ENCODE measurements at regions not wholly inside any gene's neighbourhood (a gene's known extent, or its start where the extent isn't known, plus 50 kb on each side); places are given as distances from the start of the nearest gene placed in this dataset.

GRCh38 chr15:39125226-39125625 lies 455.7 kb upstream of the THBS1 start:
- Mint-ChIP-seq H3K36me3 (no peaks in the 10 kb centered on the region), H3K4me1 (no peaks in the 10 kb centered on the region), H3K27me3 (ENCODE audit: low read depth in 3 of 3) (peaks cover 2 to 4% (median 3%) of the 10 kb centered on the region in 3 donors), H3K27ac (no peak overlapping the region), H3K9me3 (no peaks in the 10 kb centered on the region), H3K4me3 (no peak overlapping the region)
- Histone ChIP-seq H3K27me3 (ENCODE audit: control insufficient read depth in 2 of 2, insufficient read depth in 2 of 2, low read length in 2 of 2) (no peaks in the 10 kb centered on the region), H3K36me3 (replicated peaks in 1 of 2; ENCODE audit: control insufficient read depth in 1 of 2, insufficient read depth in 2 of 2, low read length in 2 of 2) (no peaks in the 10 kb centered on the region), H3K4me2 (replicated peaks; ENCODE audit: extremely low read depth, low read length, poor library complexity, severe bottlenecking) (no peak overlapping the region), H3K4me3 (replicated peaks in 1 of 3; ENCODE audit: low read depth in 2 of 3, low read length in 3 of 3) (no peak overlapping the region), H3K4me1 (ENCODE audit: control insufficient read depth in 1 of 2, insufficient read depth in 2 of 2, low read length in 2 of 2) (no peaks in the 10 kb centered on the region), H4K20me1 (ENCODE audit: insufficient read depth, low read length) (no peaks in the 10 kb centered on the region), H3K9me3 (replicated peaks in 1 of 2; ENCODE audit: control insufficient read depth in 1 of 2, insufficient read depth in 1 of 2, low read length in 2 of 2) (no peaks in the 10 kb centered on the region), H3K79me2 (ENCODE audit: insufficient read depth, low read length) (no peaks in the 10 kb centered on the region), H2AFZ (ENCODE audit: insufficient read depth, low read depth, low read length, poor library complexity, severe bottlenecking) (no peak overlapping the region), H3K9ac (ENCODE audit: insufficient read depth, low read length, poor library complexity, severe bottlenecking) (no peak overlapping the region), H3K27ac (ENCODE audit: low read depth in 1 of 2, low read length in 2 of 2) (no peak overlapping the region)
- TF ChIP-seq, protein P1, sequence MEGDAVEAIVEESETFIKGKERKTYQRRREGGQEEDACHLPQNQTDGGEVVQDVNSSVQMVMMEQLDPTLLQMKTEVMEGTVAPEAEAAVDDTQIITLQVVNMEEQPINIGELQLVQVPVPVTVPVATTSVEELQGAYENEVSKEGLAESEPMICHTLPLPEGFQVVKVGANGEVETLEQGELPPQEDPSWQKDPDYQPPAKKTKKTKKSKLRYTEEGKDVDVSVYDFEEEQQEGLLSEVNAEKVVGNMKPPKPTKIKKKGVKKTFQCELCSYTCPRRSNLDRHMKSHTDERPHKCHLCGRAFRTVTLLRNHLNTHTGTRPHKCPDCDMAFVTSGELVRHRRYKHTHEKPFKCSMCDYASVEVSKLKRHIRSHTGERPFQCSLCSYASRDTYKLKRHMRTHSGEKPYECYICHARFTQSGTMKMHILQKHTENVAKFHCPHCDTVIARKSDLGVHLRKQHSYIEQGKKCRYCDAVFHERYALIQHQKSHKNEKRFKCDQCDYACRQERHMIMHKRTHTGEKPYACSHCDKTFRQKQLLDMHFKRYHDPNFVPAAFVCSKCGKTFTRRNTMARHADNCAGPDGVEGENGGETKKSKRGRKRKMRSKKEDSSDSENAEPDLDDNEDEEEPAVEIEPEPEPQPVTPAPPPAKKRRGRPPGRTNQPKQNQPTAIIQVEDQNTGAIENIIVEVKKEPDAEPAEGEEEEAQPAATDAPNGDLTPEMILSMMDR (IDR thresholded peaks at IDR 0.05), result no peak
- WGBS (ENCODE audit: insufficient coverage), result 100% methylated on average over 1 of the region's 2 CpGs
- DNase-seq, result no peak
- intact Hi-C loops (cut with micrococcal nuclease), result loop anchor here (5.0 to 10.0 kb wide), 3 partner anchors 457 to 632 kb away; partner anchors contain the start of gene THBS1 (in 1 of the 2)

- no peak overlapping the region for H3K27ac Mint-ChIP-seq
- H3K27me3 ChIP-seq (ENCODE audit: control insufficient read depth in 2 of 2, insufficient read depth in 2 of 2, low read length in 2 of 2), result no peaks in the 10 kb centered on the region
- TF ChIP-seq, protein P1 (IDR thresholded peaks at IDR 0.05), result peak; percentile 76
- no peaks in the 10 kb centered on the region for H3K9me3 ChIP-seq (replicated peaks in 1 of 2; ENCODE audit: control insufficient read depth in 1 of 2, insufficient read depth in 1 of 2, low read length in 2 of 2)
- no peaks in the 10 kb centered on the region for H3K4me1 ChIP-seq (ENCODE audit: control insufficient read depth in 1 of 2, insufficient read depth in 2 of 2, low read length in 2 of 2)
- H3K9me3 Mint-ChIP-seq, result no peaks in the 10 kb centered on the region
- no peak overlapping the region for H2AFZ ChIP-seq (ENCODE audit: insufficient read depth, low read depth, low read length, poor library complexity, severe bottlenecking)
- H3K27ac ChIP-seq (ENCODE audit: low read depth in 1 of 2, low read length in 2 of 2), result no peak overlapping the region
- intact Hi-C loops (cut with micrococcal nuclease), result loop anchor here (5.0 to 10.0 kb wide), 3 partner anchors 456 to 631 kb away; partner anchors contain the start of gene THBS1 (in 1 of the 2)
- no peaks in the 10 kb centered on the region for H3K79me2 ChIP-seq (ENCODE audit: insufficient read depth, low read length)
- H3K36me3 ChIP-seq (replicated peaks in 1 of 2; ENCODE audit: control insufficient read depth in 1 of 2, insufficient read depth in 2 of 2, low read length in 2 of 2), result no peaks in the 10 kb centered on the region
- H3K4me3 Mint-ChIP-seq, result no peak overlapping the region
- peak; percentile 27 to 45 (median 30) for DNase-seq
- H3K27me3 Mint-ChIP-seq (ENCODE audit: low read depth in 3 of 3), result peaks cover 2 to 3% (median 2%) of the 10 kb centered on the region in 3 donors
- no peaks in the 10 kb centered on the region for H4K20me1 ChIP-seq (ENCODE audit: insufficient read depth, low read length)
- no peak overlapping the region for H3K4me3 ChIP-seq (replicated peaks in 1 of 3; ENCODE audit: low read depth in 2 of 3, low read length in 3 of 3)
- no peaks in the 10 kb centered on the region for H3K4me1 Mint-ChIP-seq
- H3K9ac ChIP-seq (ENCODE audit: insufficient read depth, low read length, poor library complexity, severe bottlenecking), result no peak overlapping the region
- 11% methylated on average over 1 of the region's 4 CpGs for WGBS (ENCODE audit: insufficient coverage)
- no peak overlapping the region for H3K4me2 ChIP-seq (replicated peaks; ENCODE audit: extremely low read depth, low read length, poor library complexity, severe bottlenecking)
- no peaks in the 10 kb centered on the region for H3K36me3 Mint-ChIP-seq
These were observed 455.0 kb upstream of the THBS1 start for GRCh38 chr15:39125904-39126303.
